ENCODE measurements at regions not wholly inside any gene's neighbourhood (a gene's known extent, or its start where the extent isn't known, plus 50 kb on each side); places are given as distances from the start of the nearest gene placed in this dataset.
"Not testable (repeated sequence)": the region's sequence is repeated elsewhere in the genome, so short reads cannot be mapped to it uniquely, and the experiment has no call there.

- Mint-ChIP-seq H3K4me3 (no peak overlapping the region), H3K27me3 (no peaks in the 10 kb centered on the region), H3K27ac (no peak overlapping the region), H3K36me3 (ENCODE audit: low read depth) (no peaks in the 10 kb centered on the region), H3K4me1 (no peaks in the 10 kb centered on the region), H3K9me3 (no peaks in the 10 kb centered on the region)
- no peak for DNase-seq
- CTCF ChIA-PET, result no interaction called here
- POLR2A ChIA-PET, result no interaction called here
Observed at GRCh38 chr2:184032983-184033382, 565.3 kb upstream of the ZNF804A start.

- CTCF ChIA-PET, result no interaction called here
- POLR2A ChIA-PET, result no interaction called here
- Mint-ChIP-seq H3K9me3 (no peaks in the 10 kb centered on the region), H3K36me3 (ENCODE audit: low read depth) (no peaks in the 10 kb centered on the region), H3K4me3 (no peak overlapping the region), H3K27me3 (no peaks in the 10 kb centered on the region), H3K4me1 (no peaks in the 10 kb centered on the region), H3K27ac (no peak overlapping the region)
- DNase-seq, result no peak
Observed at GRCh38 chr2:184037273-184037672, 561.1 kb upstream of the ZNF804A start.

DNA sequence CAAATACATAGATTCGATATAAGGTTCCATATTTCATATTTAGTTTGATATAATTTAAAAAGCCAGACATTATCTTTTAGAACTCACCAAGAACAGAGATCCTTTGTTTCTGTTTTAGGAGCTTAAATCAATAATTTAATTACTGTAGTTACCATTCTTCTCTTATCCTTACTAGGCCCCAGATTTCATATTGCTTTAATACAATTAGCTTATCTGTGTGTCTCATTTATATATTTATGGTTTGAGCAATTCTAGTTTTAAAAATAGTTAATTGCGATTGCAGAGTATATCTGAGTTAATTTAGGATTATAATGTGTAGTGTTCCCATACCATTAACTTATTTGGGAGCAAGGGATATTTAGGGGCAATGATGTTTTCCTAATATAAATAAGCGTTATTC, 558.8 kb upstream of the ZNF804A start:
- H3K27ac Mint-ChIP-seq, result no peak overlapping the region
- ChIA-PET POLR2A (no interaction called here), CTCF (no interaction called here)
- H3K9me3 Mint-ChIP-seq, result no peaks in the 10 kb centered on the region
- no peak overlapping the region for H3K4me3 Mint-ChIP-seq
- H3K36me3 Mint-ChIP-seq (ENCODE audit: low read depth), result no peaks in the 10 kb centered on the region
- no peak for DNase-seq
- H3K27me3 Mint-ChIP-seq, result no peaks in the 10 kb centered on the region
- H3K4me1 Mint-ChIP-seq, result no peaks in the 10 kb centered on the region

DNA sequence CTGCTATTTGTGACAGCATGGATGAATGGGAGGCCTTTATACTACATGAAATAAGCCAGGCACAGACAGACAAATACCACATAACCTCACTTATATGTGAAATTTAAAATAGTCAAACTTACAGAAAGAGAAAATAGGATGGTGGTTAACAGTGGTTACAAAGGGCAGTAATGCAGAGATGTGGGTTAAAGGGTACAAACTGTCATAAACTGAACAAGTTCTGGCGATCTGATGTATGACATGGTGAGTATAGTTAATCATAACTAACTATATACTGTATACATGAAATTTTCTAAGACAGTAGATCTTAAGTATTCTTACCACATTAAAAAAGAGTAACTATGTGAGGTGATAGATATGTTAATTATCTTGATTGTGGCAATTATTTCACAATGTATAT, 558.1 kb upstream of the ZNF804A start:
- POLR2A ChIA-PET, result no interaction called here
- CTCF ChIA-PET, result no interaction called here
- H3K36me3 Mint-ChIP-seq (ENCODE audit: low read depth), result no peaks in the 10 kb centered on the region
- DNase-seq, result no peak
- no peak overlapping the region for H3K4me3 Mint-ChIP-seq
- no peaks in the 10 kb centered on the region for H3K27me3 Mint-ChIP-seq
- H3K27ac Mint-ChIP-seq, result no peak overlapping the region
- no peaks in the 10 kb centered on the region for H3K4me1 Mint-ChIP-seq
- no peaks in the 10 kb centered on the region for H3K9me3 Mint-ChIP-seq

GRCh38 chr2:184041077-184041476, 557.3 kb upstream of the ZNF804A start:
- CTCF ChIA-PET, result no interaction called here
- no peaks in the 10 kb centered on the region for H3K4me1 Mint-ChIP-seq
- POLR2A ChIA-PET, result no interaction called here
- H3K27ac Mint-ChIP-seq, result no peak overlapping the region
- no peaks in the 10 kb centered on the region for H3K36me3 Mint-ChIP-seq (ENCODE audit: low read depth)
- H3K27me3 Mint-ChIP-seq, result no peaks in the 10 kb centered on the region
- no peaks in the 10 kb centered on the region for H3K9me3 Mint-ChIP-seq
- no peak for DNase-seq
- H3K4me3 Mint-ChIP-seq, result no peak overlapping the region

DNA sequence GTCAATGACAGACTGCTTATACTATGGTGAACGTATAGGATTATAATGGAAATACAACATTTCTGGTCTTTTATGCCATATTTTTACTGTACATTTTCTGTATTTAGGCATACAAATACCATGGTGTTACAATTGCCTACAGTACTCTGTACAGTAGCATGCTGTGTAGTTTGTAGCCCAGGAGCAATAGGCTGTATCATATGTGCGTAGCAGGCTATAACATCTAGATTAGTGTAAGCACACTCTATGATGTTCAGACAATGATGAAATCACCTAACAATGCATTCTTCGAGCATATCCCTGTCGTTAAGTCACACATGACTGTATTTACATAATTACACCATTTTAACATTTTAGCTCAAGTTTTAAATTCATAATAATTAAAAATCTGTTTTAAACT, 556.6 kb upstream of the ZNF804A start:
- Mint-ChIP-seq H3K27ac (no peak overlapping the region), H3K36me3 (ENCODE audit: low read depth) (no peaks in the 10 kb centered on the region), H3K9me3 (no peaks in the 10 kb centered on the region), H3K4me3 (no peak overlapping the region), H3K27me3 (no peaks in the 10 kb centered on the region), H3K4me1 (no peaks in the 10 kb centered on the region)
- DNase-seq, result no peak
- CTCF ChIA-PET, result no interaction called here
- POLR2A ChIA-PET, result no interaction called here

DNA sequence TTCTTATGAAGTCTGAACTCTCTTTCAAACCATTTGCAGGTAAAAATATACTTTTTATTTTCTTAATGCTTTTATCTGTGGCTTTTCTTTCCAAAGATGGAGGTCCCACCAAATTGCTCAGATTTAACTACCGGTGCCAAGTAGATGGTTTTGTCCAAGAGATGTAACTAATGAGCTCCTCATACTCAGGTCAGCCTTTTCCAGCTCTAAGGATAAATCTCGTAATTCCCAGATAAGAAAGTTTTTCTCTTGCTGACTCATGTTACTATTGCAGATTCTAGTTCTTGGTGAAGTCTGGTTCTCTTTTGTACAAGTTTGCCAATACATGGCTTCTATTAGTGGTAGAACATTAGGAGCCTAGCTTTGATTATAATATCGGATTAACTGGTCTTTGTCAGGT, 550.8 kb upstream of the ZNF804A start:
- H3K27ac Mint-ChIP-seq, result no peak overlapping the region

GRCh38 chr2:184049566-184049965, 548.8 kb upstream of the ZNF804A start:
- CTCF ChIA-PET, result no interaction called here
- no peaks in the 10 kb centered on the region for H3K27me3 Mint-ChIP-seq
- H3K36me3 Mint-ChIP-seq (ENCODE audit: low read depth), result no peaks in the 10 kb centered on the region
- no peak overlapping the region for H3K4me3 Mint-ChIP-seq
- POLR2A ChIA-PET, result no interaction called here
- no peak for DNase-seq
- H3K9me3 Mint-ChIP-seq, result no peaks in the 10 kb centered on the region
- no peak overlapping the region for H3K27ac Mint-ChIP-seq
- no peaks in the 10 kb centered on the region for H3K4me1 Mint-ChIP-seq

More for the DNA sequence above, 550.8 kb upstream of the ZNF804A start:
- H3K9me3 Mint-ChIP-seq, result no peaks in the 10 kb centered on the region
- ChIA-PET CTCF (no interaction called here), POLR2A (no interaction called here)
- no peaks in the 10 kb centered on the region for H3K36me3 Mint-ChIP-seq (ENCODE audit: low read depth)
- DNase-seq, result no peak
- H3K4me3 Mint-ChIP-seq, result no peak overlapping the region
- no peaks in the 10 kb centered on the region for H3K4me1 Mint-ChIP-seq
- no peaks in the 10 kb centered on the region for H3K27me3 Mint-ChIP-seq

- Mint-ChIP-seq H3K27me3 (no peaks in the 10 kb centered on the region), H3K27ac (no peak overlapping the region), H3K4me1 (no peaks in the 10 kb centered on the region), H3K9me3 (peaks cover 4% of the 10 kb centered on the region), H3K36me3 (ENCODE audit: low read depth) (no peaks in the 10 kb centered on the region), H3K4me3 (no peak overlapping the region)
- ChIA-PET CTCF (no interaction called here), POLR2A (no interaction called here)
- DNase-seq, result no peak
Observed at GRCh38 chr2:184053326-184053725, 545.0 kb upstream of the ZNF804A start.

GRCh38 chr2:184054419-184054818, 543.9 kb upstream of the ZNF804A start:
- H3K27me3 Mint-ChIP-seq, CTCF ChIA-PET: not testable (repeated sequence)

GRCh38 chr2:184057910-184058309, 540.4 kb upstream of the ZNF804A start:
- no peak for DNase-seq
- H3K9me3 Mint-ChIP-seq, result peaks cover 6% of the 10 kb centered on the region
- POLR2A ChIA-PET, result no interaction called here
- no peak overlapping the region for H3K4me3 Mint-ChIP-seq
- CTCF ChIA-PET, result interaction anchor here (0.7 kb wide), 1 partner anchor 169 kb away, joined by 3 read pairs; no protein-coding TSS in a partner anchor
- no peaks in the 10 kb centered on the region for H3K36me3 Mint-ChIP-seq (ENCODE audit: low read depth)
- no peaks in the 10 kb centered on the region for H3K4me1 Mint-ChIP-seq
- H3K27me3 Mint-ChIP-seq, result no peaks in the 10 kb centered on the region
- H3K27ac Mint-ChIP-seq, result no peak overlapping the region

More at GRCh38 chr2:184054419-184054818, 543.9 kb upstream of the ZNF804A start:
- POLR2A ChIA-PET; H3K9me3 Mint-ChIP-seq; H3K36me3 Mint-ChIP-seq (ENCODE audit: low read depth); H3K27ac Mint-ChIP-seq; H3K4me1 Mint-ChIP-seq; H3K4me3 Mint-ChIP-seq; DNase-seq: not testable (repeated sequence)

DNA sequence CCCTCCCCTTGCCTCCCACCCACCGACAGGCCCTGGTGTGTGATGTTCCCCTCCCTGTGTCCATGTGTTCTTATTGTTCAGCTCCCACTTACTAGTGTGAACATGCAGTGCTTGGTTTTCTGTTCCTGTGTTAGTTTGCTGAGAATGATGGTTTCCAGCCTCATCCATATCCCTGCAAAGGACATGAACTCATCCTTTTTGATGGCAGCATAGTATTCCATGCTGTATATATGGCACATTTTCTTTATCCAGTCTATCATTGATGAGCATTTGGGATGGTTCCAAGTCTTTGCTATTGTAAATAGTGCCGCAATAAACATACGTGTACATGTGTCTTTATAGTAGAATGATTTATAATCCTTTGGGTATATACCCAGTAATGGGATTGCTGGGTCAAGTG, 538.1 kb upstream of the ZNF804A start:
- H3K36me3 Mint-ChIP-seq (ENCODE audit: low read depth); CTCF ChIA-PET; H3K4me3 Mint-ChIP-seq; POLR2A ChIA-PET; DNase-seq; H3K27me3 Mint-ChIP-seq; H3K27ac Mint-ChIP-seq; H3K4me1 Mint-ChIP-seq: not testable (repeated sequence)
- peaks cover 12% of the 10 kb centered on the region for H3K9me3 Mint-ChIP-seq

- H3K36me3 Mint-ChIP-seq (ENCODE audit: low read depth), result no peaks in the 10 kb centered on the region
- POLR2A ChIA-PET, result no interaction called here
- H3K27me3 Mint-ChIP-seq, result no peaks in the 10 kb centered on the region
- peaks cover 5% of the 10 kb centered on the region for H3K9me3 Mint-ChIP-seq
- CTCF ChIA-PET, result no interaction called here
- no peaks in the 10 kb centered on the region for H3K4me1 Mint-ChIP-seq
- H3K27ac Mint-ChIP-seq, result no peak overlapping the region
- no peak for DNase-seq
- no peak overlapping the region for H3K4me3 Mint-ChIP-seq
Observed at GRCh38 chr2:184067502-184067901, 530.8 kb upstream of the ZNF804A start.

DNA sequence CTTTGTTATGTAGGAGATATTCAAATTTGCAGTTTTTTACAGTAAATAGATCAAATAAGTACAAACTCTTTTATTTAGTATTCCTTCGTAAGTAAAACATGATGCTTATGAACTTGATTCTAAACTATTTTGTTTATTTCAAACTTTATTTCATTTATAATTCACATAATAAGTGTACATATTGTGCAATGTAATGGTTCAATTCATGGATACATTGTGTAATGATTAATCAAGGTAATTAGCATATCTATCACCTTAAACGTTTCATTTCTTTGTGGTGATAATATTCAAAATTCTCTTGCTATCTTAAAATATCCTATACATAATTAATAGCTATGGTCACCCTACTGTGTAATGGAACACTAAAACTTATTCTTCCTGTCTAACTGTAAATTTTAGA, 525.9 kb upstream of the ZNF804A start:
- no peaks in the 10 kb centered on the region for H3K27me3 Mint-ChIP-seq
- ChIA-PET CTCF (no interaction called here), POLR2A (no interaction called here)
- H3K4me3 Mint-ChIP-seq, result no peak overlapping the region
- no peak for DNase-seq
- peaks cover 2% of the 10 kb centered on the region for H3K9me3 Mint-ChIP-seq
- no peaks in the 10 kb centered on the region for H3K36me3 Mint-ChIP-seq (ENCODE audit: low read depth)
- no peaks in the 10 kb centered on the region for H3K4me1 Mint-ChIP-seq
- H3K27ac Mint-ChIP-seq, result no peak overlapping the region

GRCh38 chr2:184078496-184078895, 519.8 kb upstream of the ZNF804A start:
- POLR2A ChIA-PET, result no interaction called here

More at GRCh38 chr2:184078496-184078895, 519.8 kb upstream of the ZNF804A start:
- no peak overlapping the region for H3K4me3 Mint-ChIP-seq
- H3K36me3 Mint-ChIP-seq (ENCODE audit: low read depth), result no peaks in the 10 kb centered on the region
- DNase-seq, result no peak
- H3K27me3 Mint-ChIP-seq, result no peaks in the 10 kb centered on the region
- CTCF ChIA-PET, result no interaction called here
- H3K4me1 Mint-ChIP-seq, result no peaks in the 10 kb centered on the region
- peaks cover 6% of the 10 kb centered on the region for H3K9me3 Mint-ChIP-seq
- H3K27ac Mint-ChIP-seq, result no peak overlapping the region
